ENCODE measurements at regions not wholly inside any gene's neighbourhood (a gene's known extent, or its start where the extent isn't known, plus 50 kb on each side); places are given as distances from the start of the nearest gene placed in this dataset.
A peak's percentile ranks its signal among the peaks of the same experiment; 100 is the strongest.

GRCh38 chr14:71336489-71337192, 429.4 kb downstream of the PCNX1 start:
- H3K9me3 ChIP-seq = peaks cover 0 to 3% (median 0%) of the 10 kb centered on the region in 4 donors
- H3K27me3 ChIP-seq = no peaks in the 10 kb centered on the region
- intact Hi-C loops (cut with DNase I) = no loop called here
- WGBS, 2 donors = 27 to 83% methylated on average over 10 of the region's 10 CpGs
- no peak overlapping the region for H3K4me3 ChIP-seq
- H3K27ac ChIP-seq = no peak overlapping the region
- no peaks in the 10 kb centered on the region for H3K36me3 ChIP-seq
- peaks cover 0 to 22% (median 11%) of the 10 kb centered on the region in 4 donors for H3K4me1 ChIP-seq
- no peak for DNase-seq
- TF ChIP-seq CTCF (IDR thresholded peaks at IDR 0.05) = no peak

- peaks cover 0 to 3% (median 0%) of the 10 kb centered on the region in 4 donors for H3K9me3 ChIP-seq
- no peak overlapping the region for H3K4me3 ChIP-seq
- DNase-seq = no peak
- H3K4me1 ChIP-seq = peaks cover 0 to 27% (median 10%) of the 10 kb centered on the region in 4 donors
- intact Hi-C loops (cut with DNase I) = no loop called here
- WGBS, 2 donors = 80 to 90% methylated on average over 4 of the region's 4 CpGs
- H3K27me3 ChIP-seq = no peaks in the 10 kb centered on the region
- H3K36me3 ChIP-seq = no peaks in the 10 kb centered on the region
- no peak for TF ChIP-seq EP300 (IDR thresholded peaks at IDR 0.05)
- no peak for TF ChIP-seq POLR2A (IDR thresholded peaks at IDR 0.05)
- no peak for TF ChIP-seq CTCF (IDR thresholded peaks at IDR 0.05)
- H3K27ac ChIP-seq = no peak overlapping the region
Observed at GRCh38 chr14:71338153-71338552, 430.9 kb downstream of the PCNX1 start.

- WGBS, 2 donors = 29 to 68% methylated on average over 6 of the region's 6 CpGs
Observed at GRCh38 chr14:71339650-71340415, 432.6 kb downstream of the PCNX1 start.

GRCh38 chr14:71341156-71341555, 433.9 kb downstream of the PCNX1 start:
- DNase-seq = no peak
- H3K27ac ChIP-seq = peak overlapping the region in 1 of 4 donors; percentile 37
- no peak overlapping the region for H3K4me3 ChIP-seq
- H3K36me3 ChIP-seq = no peaks in the 10 kb centered on the region
- H3K4me1 ChIP-seq = peaks cover 0 to 46% (median 21%) of the 10 kb centered on the region in 4 donors
- intact Hi-C loops (cut with DNase I) = no loop called here
- 78 to 93% methylated on average over 3 of the region's 3 CpGs for WGBS, 2 donors
- H3K9me3 ChIP-seq = no peaks in the 10 kb centered on the region
- H3K27me3 ChIP-seq = no peaks in the 10 kb centered on the region
- TF ChIP-seq EP300 (IDR thresholded peaks at IDR 0.05) (no peak), POLR2AphosphoS5 (IDR thresholded peaks at IDR 0.05) (peak in 2 of 4 donors; percentile 9 to 10)

More at GRCh38 chr14:71339650-71340415, 432.6 kb downstream of the PCNX1 start:
- Histone ChIP-seq H3K27me3 (no peaks in the 10 kb centered on the region), H3K4me3 (no peak overlapping the region), H3K36me3 (no peaks in the 10 kb centered on the region), H3K27ac (peak overlapping the region in 1 of 4 donors; percentile 37), H3K4me1 (peaks cover 0 to 43% (median 21%) of the 10 kb centered on the region in 4 donors), H3K9me3 (peaks cover 0 to 3% (median 0%) of the 10 kb centered on the region in 4 donors)
- TF ChIP-seq POLR2A (IDR thresholded peaks at IDR 0.05) (no peak), EP300 (IDR thresholded peaks at IDR 0.05) (no peak), CTCF (IDR thresholded peaks at IDR 0.05) (no peak), POLR2AphosphoS5 (IDR thresholded peaks at IDR 0.05) (no peak)
- intact Hi-C loops (cut with DNase I) = no loop called here
- no peak for DNase-seq

- no peaks in the 10 kb centered on the region for H3K27me3 ChIP-seq
- H3K4me3 ChIP-seq = no peak overlapping the region
- no peak for TF ChIP-seq POLR2AphosphoS5 (IDR thresholded peaks at IDR 0.05)
- no peak for TF ChIP-seq CTCF (IDR thresholded peaks at IDR 0.05)
- TF ChIP-seq EP300 (IDR thresholded peaks at IDR 0.05) = no peak
- no peak for TF ChIP-seq POLR2A (IDR thresholded peaks at IDR 0.05)
- no peak overlapping the region for H3K27ac ChIP-seq
- no peak for DNase-seq
- no peaks in the 10 kb centered on the region for H3K9me3 ChIP-seq
- WGBS, 2 donors = 95 to 96% methylated on average over 3 of the region's 3 CpGs
- H3K36me3 ChIP-seq = no peaks in the 10 kb centered on the region
- peaks cover 0 to 46% (median 21%) of the 10 kb centered on the region in 4 donors for H3K4me1 ChIP-seq
- intact Hi-C loops (cut with DNase I) = no loop called here
Observed at GRCh38 chr14:71343724-71344123, 436.5 kb downstream of the PCNX1 start.

Data from sigmoid colon (tissue), 6 donors.